ENCODE measurements at regions not wholly inside any gene's neighbourhood (a gene's known extent, or its start where the extent isn't known, plus 50 kb on each side); places are given as distances from the start of the nearest gene placed in this dataset.

DNA sequence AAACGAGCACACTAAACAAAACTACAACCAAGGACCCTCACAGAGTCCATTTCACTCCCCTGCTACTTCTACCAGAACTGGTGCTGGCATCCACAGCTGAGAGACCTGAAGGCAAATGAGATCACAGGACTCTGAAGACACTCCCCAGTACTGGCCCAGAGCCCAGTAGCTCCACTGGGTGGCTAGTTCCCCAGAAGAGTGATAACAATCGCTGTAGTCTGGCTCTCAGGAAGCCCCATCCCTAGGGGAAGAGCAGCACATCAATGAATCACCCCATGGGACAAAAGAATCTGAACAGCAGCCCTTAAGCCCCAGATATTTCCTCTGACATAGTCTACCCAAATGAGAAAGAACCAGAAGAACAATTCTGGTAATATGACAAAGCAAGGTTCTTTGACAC lies 190.7 kb upstream of the BMP4 start:
- Histone ChIP-seq H3K36me3 (ENCODE audit: control insufficient read depth, insufficient read depth, low read length) (no peaks in the 10 kb centered on the region), H3K27me3 (ENCODE audit: control insufficient read depth, insufficient read depth, low read length) (no peaks in the 10 kb centered on the region), H3K4me3 (ENCODE audit: low read depth, low read length) (no peak overlapping the region)
- no peak for DNase-seq (ENCODE audit: low read depth)
- CTCF ChIA-PET: no interaction called here
- POLR2A ChIA-PET: no interaction called here
- TF ChIP-seq, protein P1, sequence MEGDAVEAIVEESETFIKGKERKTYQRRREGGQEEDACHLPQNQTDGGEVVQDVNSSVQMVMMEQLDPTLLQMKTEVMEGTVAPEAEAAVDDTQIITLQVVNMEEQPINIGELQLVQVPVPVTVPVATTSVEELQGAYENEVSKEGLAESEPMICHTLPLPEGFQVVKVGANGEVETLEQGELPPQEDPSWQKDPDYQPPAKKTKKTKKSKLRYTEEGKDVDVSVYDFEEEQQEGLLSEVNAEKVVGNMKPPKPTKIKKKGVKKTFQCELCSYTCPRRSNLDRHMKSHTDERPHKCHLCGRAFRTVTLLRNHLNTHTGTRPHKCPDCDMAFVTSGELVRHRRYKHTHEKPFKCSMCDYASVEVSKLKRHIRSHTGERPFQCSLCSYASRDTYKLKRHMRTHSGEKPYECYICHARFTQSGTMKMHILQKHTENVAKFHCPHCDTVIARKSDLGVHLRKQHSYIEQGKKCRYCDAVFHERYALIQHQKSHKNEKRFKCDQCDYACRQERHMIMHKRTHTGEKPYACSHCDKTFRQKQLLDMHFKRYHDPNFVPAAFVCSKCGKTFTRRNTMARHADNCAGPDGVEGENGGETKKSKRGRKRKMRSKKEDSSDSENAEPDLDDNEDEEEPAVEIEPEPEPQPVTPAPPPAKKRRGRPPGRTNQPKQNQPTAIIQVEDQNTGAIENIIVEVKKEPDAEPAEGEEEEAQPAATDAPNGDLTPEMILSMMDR (IDR thresholded peaks at IDR 0.05; ENCODE audit: insufficient read depth, low read depth, low read length): no peak

- no peak for DNase-seq (ENCODE audit: low read depth)
- CTCF ChIA-PET: no interaction called here
- Histone ChIP-seq H3K27me3 (ENCODE audit: control insufficient read depth, insufficient read depth, low read length) (no peaks in the 10 kb centered on the region), H3K4me3 (ENCODE audit: low read depth, low read length) (no peak overlapping the region), H3K36me3 (ENCODE audit: control insufficient read depth, insufficient read depth, low read length) (no peaks in the 10 kb centered on the region)
- TF ChIP-seq, protein P1 (IDR thresholded peaks at IDR 0.05; ENCODE audit: insufficient read depth, low read depth, low read length): no peak
- POLR2A ChIA-PET: no interaction called here
These were observed 191.1 kb upstream of the BMP4 start for GRCh38 chr14:54147758-54148157.

GRCh38 chr14:54148251-54148650 lies 191.6 kb upstream of the BMP4 start:
- Histone ChIP-seq H3K27me3 (ENCODE audit: control insufficient read depth, insufficient read depth, low read length) (no peaks in the 10 kb centered on the region), H3K4me3 (ENCODE audit: low read depth, low read length) (no peak overlapping the region), H3K36me3 (ENCODE audit: control insufficient read depth, insufficient read depth, low read length) (no peaks in the 10 kb centered on the region)
- TF ChIP-seq, protein P1 (IDR thresholded peaks at IDR 0.05; ENCODE audit: insufficient read depth, low read depth, low read length): no peak
- POLR2A ChIA-PET: no interaction called here
- no peak for DNase-seq (ENCODE audit: low read depth)
- CTCF ChIA-PET: interaction anchor here (1.7 kb wide), 1 partner anchor 15 kb away, joined by 3 read pairs; no protein-coding TSS in a partner anchor

GRCh38 chr14:54152351-54152750 lies 195.7 kb upstream of the BMP4 start:
- Histone ChIP-seq H3K4me3 (ENCODE audit: low read depth, low read length) (no peak overlapping the region), H3K36me3 (ENCODE audit: control insufficient read depth, insufficient read depth, low read length) (no peaks in the 10 kb centered on the region), H3K27me3 (ENCODE audit: control insufficient read depth, insufficient read depth, low read length) (peaks cover 5% of the 10 kb centered on the region)
- ChIA-PET CTCF (no interaction called here), POLR2A (no interaction called here)
- DNase-seq (ENCODE audit: low read depth): no peak
- TF ChIP-seq, protein P1 (IDR thresholded peaks at IDR 0.05; ENCODE audit: insufficient read depth, low read depth, low read length): no peak

GRCh38 chr14:54166049-54166950 lies 209.7 kb upstream of the BMP4 start:
- no peaks in the 10 kb centered on the region for H3K36me3 ChIP-seq (ENCODE audit: control insufficient read depth, insufficient read depth, low read length)
- no peak for DNase-seq (ENCODE audit: low read depth)
- H3K27me3 ChIP-seq (ENCODE audit: control insufficient read depth, insufficient read depth, low read length): peaks cover 1% of the 10 kb centered on the region; the same call in 1 of the 2 replicates
- POLR2A ChIA-PET: no interaction called here
- TF ChIP-seq, protein P1 (IDR thresholded peaks at IDR 0.05; ENCODE audit: insufficient read depth, low read depth, low read length): no peak
- CTCF ChIA-PET: interaction anchor here (0.5 to 3.7 kb wide), 3 partner anchors 9 to 17 kb away, joined by 3 to 18 read pairs (median 3); no protein-coding TSS in a partner anchor
- H3K4me3 ChIP-seq (ENCODE audit: low read depth, low read length): no peak overlapping the region

All from BJ (cell line).